GM13976 (cell line): ENCODE measurements at regions not wholly inside any gene's neighbourhood (a gene's known extent, or its start where the extent isn't known, plus 50 kb on each side); places are given as distances from the start of the nearest gene placed in this dataset.

Source experiments
- DNase-seq: peaks from one replicate; pipeline ENCODE4 v3.0.0; 2012; ENCODE audit warnings: low spot score
- CTCF ChIP-seq: IDR thresholded peaks from 2 replicates; pipeline ENCODE4 v1.5.1; 2012; ENCODE audit warnings: borderline replicate concordance, mild to moderate bottlenecking; ENCODE audit not compliant: insufficient read depth; ENCODE audit errors: extremely low read depth, missing control alignments, control extremely low read depth
- in situ Hi-C: fragments of 300-500 bp; cut with MboI; formaldehyde crosslinking; loops from one replicate; pipeline ENCODE4 v1.12.0; 2022; ENCODE audit warnings: low sequenced_read_pairs, mixed read lengths, inconsistent platforms; ENCODE audit not compliant: unreplicated experiment

- in situ Hi-C loops = no loop called here
- no peak for DNase-seq
Measured at GRCh38 chr12:17159506-17160300, 553.7 kb upstream of the LMO3 start.

GRCh38 chr12:17158201-17158600 is 552.2 kb upstream of the LMO3 start:
- no peak for DNase-seq
- in situ Hi-C loops = no loop called here
- TF ChIP-seq CTCF = no peak

More at GRCh38 chr12:17159506-17160300, 553.7 kb upstream of the LMO3 start:
- TF ChIP-seq CTCF = no peak

- in situ Hi-C loops = no loop called here
- no peak for TF ChIP-seq CTCF
- DNase-seq = no peak
Measured at GRCh38 chr12:17151917-17152316, 546.0 kb upstream of the LMO3 start.

DNA sequence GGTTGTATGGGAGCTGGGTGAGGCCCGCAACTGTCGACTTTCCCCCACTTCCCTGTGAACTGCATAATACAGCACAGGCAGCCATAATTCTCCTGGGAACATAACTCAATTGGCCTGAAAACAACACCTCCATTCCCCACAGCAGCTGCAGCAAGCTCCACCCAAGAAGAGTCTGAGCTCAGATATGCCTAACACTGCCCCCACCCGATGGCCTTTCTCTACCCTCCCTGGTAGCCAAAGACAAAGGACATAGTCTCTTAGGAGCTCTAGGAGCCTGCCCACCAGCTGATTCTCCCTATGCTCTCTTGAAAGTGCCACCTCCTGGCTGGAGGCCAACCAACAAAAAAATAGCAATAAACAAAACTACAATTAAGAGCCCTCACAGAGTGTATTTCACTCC is 542.7 kb upstream of the LMO3 start:
- no peak for DNase-seq
- no peak for TF ChIP-seq CTCF
- in situ Hi-C loops = no loop called here

- DNase-seq = no peak
- TF ChIP-seq CTCF = no peak
- in situ Hi-C loops = no loop called here
Measured at GRCh38 chr12:17142856-17143255, 536.9 kb upstream of the LMO3 start.

DNA sequence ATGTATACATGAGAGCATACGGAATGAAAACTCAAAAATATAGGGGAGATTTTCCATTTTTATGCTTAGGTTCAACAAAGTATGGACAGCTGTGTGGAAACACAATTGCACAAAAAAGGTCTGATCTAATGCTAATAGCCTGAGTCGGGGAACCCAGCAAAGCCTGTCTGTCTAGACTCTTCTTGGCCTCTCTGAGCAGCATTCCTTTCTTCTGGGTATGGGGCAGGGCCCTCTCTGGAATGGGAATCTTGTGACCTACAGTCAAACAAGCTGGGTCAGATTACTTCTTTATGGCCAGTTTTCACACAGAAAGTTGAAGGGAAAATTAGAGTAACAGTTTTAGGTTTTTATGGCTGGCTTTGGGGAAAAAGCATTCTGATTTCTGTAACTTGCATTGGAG is 534.0 kb upstream of the LMO3 start:
- DNase-seq = no peak

More for the DNA sequence above, 534.0 kb upstream of the LMO3 start:
- no peak for TF ChIP-seq CTCF
- in situ Hi-C loops = no loop called here
